Body of pancreas (tissue), 4 donors: ENCODE measurements at regions not wholly inside any gene's neighbourhood (a gene's known extent, or its start where the extent isn't known, plus 50 kb on each side); places are given as distances from the start of the nearest gene placed in this dataset.

Source experiments
- CTCF ChIP-seq, 7 experiments: fragments of 450-650 bp in 4 of 7; fragments of 200-600 bp in 3 of 7; sonication (generic) in 3 of 7; IDR thresholded peaks; one replicate each; pipeline ENCODE4 v1.5.1; 2016 to 2019; ENCODE audit warnings: antibody characterized with exemption in 7 of 7
- POLR2A ChIP-seq, 3 donors: fragments of 450-650 bp; IDR thresholded peaks; one replicate each; pipeline ENCODE4 v1.6.1; 2016; ENCODE audit warnings: antibody characterized with exemption in 3 of 3, mild to moderate bottlenecking in 2 of 3

- no peak for TF ChIP-seq CTCF (IDR thresholded peaks at IDR 0.05)
- TF ChIP-seq POLR2A (IDR thresholded peaks at IDR 0.05), result no peak
Measured at GRCh38 chr6:67237277-67237676, 1397.8 kb upstream of the ADGRB3 start.
